ENCODE measurements at regions not wholly inside any gene's neighbourhood (a gene's known extent, or its start where the extent isn't known, plus 50 kb on each side); places are given as distances from the start of the nearest gene placed in this dataset.

DNA sequence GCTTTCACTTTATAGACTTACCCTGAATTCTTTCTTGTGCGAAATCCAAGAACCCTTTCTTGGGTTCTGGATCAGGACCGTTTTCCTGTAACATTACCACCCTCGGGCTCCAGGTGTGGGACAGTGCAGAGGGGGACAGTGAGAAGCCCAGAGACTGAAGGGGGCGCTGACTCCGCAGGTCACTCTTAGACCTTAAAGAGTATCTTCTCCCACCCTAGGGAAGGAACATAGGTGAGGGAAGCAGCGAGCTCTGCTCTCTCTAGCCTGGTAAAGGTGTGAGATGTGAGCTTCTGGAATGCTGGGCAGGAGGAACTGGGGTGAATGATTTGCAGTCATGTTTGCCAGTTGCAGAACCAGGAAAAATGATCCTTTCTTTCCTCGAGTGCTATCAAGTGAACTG is 80.8 kb upstream of the ZNF507 start:
- no peak for DNase-seq

GRCh38 chr19:32265995-32266394 is 79.4 kb upstream of the ZNF507 start:
- no peak for DNase-seq

DNA sequence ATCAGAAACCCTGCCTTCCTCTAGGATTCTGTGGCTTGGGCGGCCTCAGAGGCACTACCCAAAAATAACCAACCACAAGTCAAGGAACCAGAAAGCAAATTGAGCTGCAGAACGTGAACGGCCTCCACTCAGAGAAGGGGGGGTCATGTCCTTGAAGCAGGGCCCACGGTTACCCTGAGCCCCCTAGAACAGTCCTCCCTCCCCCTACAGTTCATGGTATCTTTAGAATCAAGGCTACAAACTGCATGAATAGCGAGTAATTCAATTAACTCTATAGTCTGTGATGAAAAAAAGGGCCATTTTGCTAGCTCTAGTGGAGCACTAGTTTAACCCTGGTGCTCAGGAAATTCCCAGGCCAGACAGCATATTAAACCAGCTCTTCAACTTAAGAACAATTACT is 79.0 kb upstream of the ZNF507 start:
- no peak for DNase-seq

GRCh38 chr19:32268381-32268780 is 77.0 kb upstream of the ZNF507 start:
- DNase-seq, result no peak

DNA sequence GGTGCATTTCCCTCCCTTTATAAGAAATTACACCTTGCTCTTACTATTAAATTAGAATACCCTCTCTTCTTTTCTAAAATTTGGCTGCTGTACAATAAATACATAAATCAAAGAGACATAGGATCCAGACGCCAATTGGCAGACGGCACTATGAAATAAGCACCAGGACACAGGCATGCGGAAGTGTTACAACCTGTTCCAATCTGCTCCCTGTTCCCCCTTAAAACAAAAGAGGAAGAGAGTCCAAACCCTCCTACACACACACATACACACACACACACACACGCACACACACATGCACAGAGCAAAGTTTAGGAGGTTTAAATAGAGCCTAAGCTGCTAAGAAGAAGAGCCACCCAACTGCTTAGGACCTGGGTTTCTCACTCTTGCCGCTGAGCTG is 75.6 kb upstream of the ZNF507 start:
- DNase-seq, result no peak

DNA sequence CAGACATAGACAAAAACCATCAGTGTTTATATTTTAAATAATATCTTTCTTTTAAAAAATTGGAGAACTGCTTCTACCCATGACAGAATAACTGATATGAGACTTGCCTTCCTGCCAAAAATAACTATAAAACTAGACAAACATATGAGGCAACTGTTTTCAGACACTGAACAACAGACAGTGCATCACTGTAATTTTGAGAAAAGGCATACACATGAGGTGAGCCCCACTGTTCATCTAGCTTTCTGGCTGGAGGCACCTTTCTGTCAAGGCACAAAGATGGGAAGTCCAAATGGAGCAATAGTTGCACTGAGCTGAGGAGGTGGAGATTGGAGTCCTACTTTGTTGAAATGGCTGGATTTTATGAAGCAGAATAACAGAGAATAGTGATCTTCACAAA is 71.9 kb upstream of the ZNF507 start:
- DNase-seq, result no peak

GRCh38 chr19:32287086-32287485 is 58.3 kb upstream of the ZNF507 start:
- DNase-seq, result no peak

GRCh38 chr19:32287811-32288227 is 57.6 kb upstream of the ZNF507 start:
- DNase-seq, result peak; percentile 64 to 77

- no peak for DNase-seq
These were observed 55.7 kb upstream of the ZNF507 start for GRCh38 chr19:32289566-32290210.

- DNase-seq, result no peak
These were observed 53.5 kb upstream of the ZNF507 start for GRCh38 chr19:32291876-32292275.

GRCh38 chr19:32294871-32295438 is 50.5 kb upstream of the ZNF507 start:
- DNase-seq, result no peak

All from NCI-H526 (cell line).